Thoracic aorta (tissue), 2 donors: ENCODE measurements at regions not wholly inside any gene's neighbourhood (a gene's known extent, or its start where the extent isn't known, plus 50 kb on each side); places are given as distances from the start of the nearest gene placed in this dataset.

Source experiments
- ATAC-seq: fragments of 150-250 bp; one replicate; pipeline ENCODE4 v1.8.0; 2017; ENCODE audit warnings: low read depth; ENCODE audit not compliant: insufficient number of reproducible peaks, low FRiP score
- DNase-seq: peaks from one replicate; pipeline ENCODE4 v3.0.0-alpha.2; 2020; ENCODE audit warnings: low spot score
- H3K27ac ChIP-seq, 2 donors: fragments of 200-600 bp; sonication (generic); 1 replicate in 1 of 2; 2 replicates in 1 of 2; pipeline ENCODE4 v1.5.1; 2016; ENCODE audit warnings: mild to moderate bottlenecking in 2 of 2, moderate library complexity in 2 of 2
- H3K27me3 ChIP-seq: fragments of 200-600 bp; sonication (generic); replicated peaks from 2 replicates; pipeline ENCODE4 v1.6.0; 2016; ENCODE audit warnings: mild to moderate bottlenecking; ENCODE audit not compliant: insufficient read depth
- H3K36me3 ChIP-seq: fragments of 200-600 bp; sonication (generic); one replicate; pipeline ENCODE4 v1.5.1; 2016
- H3K4me1 ChIP-seq, 2 donors: fragments of 200-600 bp; sonication (generic); 1 replicate in 1 of 2; 2 replicates in 1 of 2; pipeline versions ENCODE4 v1.5.1 to v1.6.0; 2016; ENCODE audit warnings: low read depth in 2 of 2, mild to moderate bottlenecking in 1 of 2; ENCODE audit not compliant: control insufficient read depth in 1 of 2
- H3K4me3 ChIP-seq: fragments of 200-600 bp; sonication (generic); 2 replicates; pipeline ENCODE4 v1.5.1; 2016; ENCODE audit warnings: mild to moderate bottlenecking
- H3K9me3 ChIP-seq: fragments of 200-600 bp; sonication (generic); 2 replicates; pipeline ENCODE4 v1.5.1; 2016
- TF ChIP-seq, protein P1 (sequence below): fragments of 200-600 bp; sonication (generic); IDR thresholded peaks from one replicate; pipeline ENCODE4 v1.5.1; 2019; ENCODE audit warnings: antibody characterized with exemption

- no peaks in the 10 kb centered on the region for H3K36me3 ChIP-seq
- DNase-seq = no peak
- no peaks in the 10 kb centered on the region for H3K4me1 ChIP-seq
- no peak overlapping the region for H3K4me3 ChIP-seq
- H3K9me3 ChIP-seq = no peaks in the 10 kb centered on the region
- H3K27me3 ChIP-seq = no peaks in the 10 kb centered on the region
- H3K27ac ChIP-seq = no peak overlapping the region
- TF ChIP-seq, protein P1, sequence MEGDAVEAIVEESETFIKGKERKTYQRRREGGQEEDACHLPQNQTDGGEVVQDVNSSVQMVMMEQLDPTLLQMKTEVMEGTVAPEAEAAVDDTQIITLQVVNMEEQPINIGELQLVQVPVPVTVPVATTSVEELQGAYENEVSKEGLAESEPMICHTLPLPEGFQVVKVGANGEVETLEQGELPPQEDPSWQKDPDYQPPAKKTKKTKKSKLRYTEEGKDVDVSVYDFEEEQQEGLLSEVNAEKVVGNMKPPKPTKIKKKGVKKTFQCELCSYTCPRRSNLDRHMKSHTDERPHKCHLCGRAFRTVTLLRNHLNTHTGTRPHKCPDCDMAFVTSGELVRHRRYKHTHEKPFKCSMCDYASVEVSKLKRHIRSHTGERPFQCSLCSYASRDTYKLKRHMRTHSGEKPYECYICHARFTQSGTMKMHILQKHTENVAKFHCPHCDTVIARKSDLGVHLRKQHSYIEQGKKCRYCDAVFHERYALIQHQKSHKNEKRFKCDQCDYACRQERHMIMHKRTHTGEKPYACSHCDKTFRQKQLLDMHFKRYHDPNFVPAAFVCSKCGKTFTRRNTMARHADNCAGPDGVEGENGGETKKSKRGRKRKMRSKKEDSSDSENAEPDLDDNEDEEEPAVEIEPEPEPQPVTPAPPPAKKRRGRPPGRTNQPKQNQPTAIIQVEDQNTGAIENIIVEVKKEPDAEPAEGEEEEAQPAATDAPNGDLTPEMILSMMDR = no peak
- ATAC-seq = no peak
Measured at GRCh38 chr20:40938020-40938419, 90.6 kb upstream of the TOP1 start.

DNA sequence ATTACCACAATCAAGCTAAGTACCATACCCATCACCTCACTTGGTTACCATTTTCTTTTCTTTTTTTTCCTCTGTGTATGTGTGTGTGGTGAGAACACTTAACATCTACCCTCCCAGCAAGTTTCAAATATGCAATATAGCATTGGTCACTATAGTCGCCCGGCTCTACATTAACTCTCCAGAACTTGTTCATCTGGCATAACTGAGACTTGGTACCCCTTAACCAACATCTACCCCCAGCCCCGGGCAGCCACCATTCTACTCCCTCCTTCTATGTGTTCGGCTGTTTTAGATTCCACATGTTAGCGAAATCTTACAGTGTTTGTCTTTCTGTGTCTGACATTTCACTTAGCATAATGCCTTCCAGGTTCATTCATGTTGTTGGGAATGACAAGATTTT is 89.0 kb upstream of the TOP1 start:
- no peaks in the 10 kb centered on the region for H3K9me3 ChIP-seq
- H3K27ac ChIP-seq = no peak overlapping the region
- no peaks in the 10 kb centered on the region for H3K4me1 ChIP-seq
- ATAC-seq = no peak
- DNase-seq = no peak
- H3K27me3 ChIP-seq = no peaks in the 10 kb centered on the region
- no peak overlapping the region for H3K4me3 ChIP-seq
- TF ChIP-seq, protein P1 = no peak
- no peaks in the 10 kb centered on the region for H3K36me3 ChIP-seq

GRCh38 chr20:40941133-40941610 is 87.5 kb upstream of the TOP1 start:
- Histone ChIP-seq H3K27me3 (no peaks in the 10 kb centered on the region), H3K4me3 (no peak overlapping the region), H3K9me3 (no peaks in the 10 kb centered on the region), H3K27ac (no peak overlapping the region), H3K4me1 (no peaks in the 10 kb centered on the region), H3K36me3 (no peaks in the 10 kb centered on the region)
- TF ChIP-seq, protein P1 = no peak
- ATAC-seq (no peak), DNase-seq (no peak)

DNA sequence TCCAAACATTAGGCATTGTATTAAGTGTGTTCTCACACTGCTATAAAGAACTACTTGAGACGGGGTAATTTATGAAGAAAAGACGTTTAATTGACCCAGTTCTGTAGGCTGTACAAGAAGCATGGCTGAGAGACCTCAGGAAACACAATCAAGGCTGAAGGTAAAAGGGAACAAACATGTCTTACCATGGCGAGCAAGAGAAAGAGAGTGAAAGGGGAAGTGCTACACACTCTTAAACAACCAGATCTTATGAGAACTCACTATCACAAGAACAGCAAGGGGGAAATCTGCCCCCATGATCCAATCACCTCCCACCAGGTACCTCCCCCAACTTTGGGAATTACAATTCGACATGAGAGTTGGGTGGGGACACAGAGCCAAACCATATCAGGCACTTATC is 86.6 kb upstream of the TOP1 start:
- H3K27ac ChIP-seq = no peak overlapping the region
- no peaks in the 10 kb centered on the region for H3K9me3 ChIP-seq
- no peaks in the 10 kb centered on the region for H3K27me3 ChIP-seq
- no peaks in the 10 kb centered on the region for H3K4me1 ChIP-seq
- DNase-seq (no peak), ATAC-seq (no peak)
- no peaks in the 10 kb centered on the region for H3K36me3 ChIP-seq
- TF ChIP-seq, protein P1 = no peak
- no peak overlapping the region for H3K4me3 ChIP-seq

- no peak for DNase-seq
- TF ChIP-seq, protein P1 = no peak
Measured at GRCh38 chr20:40942775-40943174, 85.8 kb upstream of the TOP1 start.

More at GRCh38 chr20:40942775-40943174, 85.8 kb upstream of the TOP1 start:
- no peak for ATAC-seq
- Histone ChIP-seq H3K4me1 (no peaks in the 10 kb centered on the region), H3K9me3 (no peaks in the 10 kb centered on the region), H3K27ac (no peak overlapping the region), H3K27me3 (no peaks in the 10 kb centered on the region), H3K36me3 (no peaks in the 10 kb centered on the region), H3K4me3 (no peak overlapping the region)
